SU-DHL-6 (cell line): ENCODE measurements at regions not wholly inside any gene's neighbourhood (a gene's known extent, or its start where the extent isn't known, plus 50 kb on each side); places are given as distances from the start of the nearest gene placed in this dataset.

Source experiments
- H2AFZ ChIP-seq: fragments of 200-600 bp; sonication (generic); 2 replicates; pipeline ENCODE4 v1.6.1; 2014; ENCODE audit warnings: low read depth, mild to moderate bottlenecking, moderate library complexity, mixed read lengths, antibody characterized with exemption, low read length; ENCODE audit not compliant: severe bottlenecking
- H3F3A ChIP-seq: fragments of 200-600 bp; shearing (Covaris generic); 2 replicates; pipeline ENCODE4 v1.6.0; 2016; ENCODE audit warnings: antibody characterized with exemption, mild to moderate bottlenecking; ENCODE audit not compliant: insufficient read depth
- H3K27ac ChIP-seq: fragments of 200-600 bp; sonication (generic); 2 replicates; pipeline ENCODE4 v1.5.1; 2016; ENCODE audit warnings: low read depth, mild to moderate bottlenecking, low read length, moderate library complexity, mixed read lengths
- H3K27me3 ChIP-seq: fragments of 200-600 bp; sonication (generic), shearing (Covaris generic); 2 replicates; pipeline ENCODE4 v1.6.0; 2014; ENCODE audit warnings: mild to moderate bottlenecking, low read length
- H3K36me3 ChIP-seq: fragments of 200-600 bp; sonication (generic); 2 replicates; pipeline ENCODE4 v1.6.1; 2014; ENCODE audit warnings: mild to moderate bottlenecking, low read length, mixed read lengths
- H3K4me2 ChIP-seq: fragments of 300-600, 200-600 bp; shearing (Covaris generic), sonication (generic); 2 replicates; pipeline ENCODE4 v1.6.0; 2014; ENCODE audit warnings: low read length, low read depth, mild to moderate bottlenecking; ENCODE audit not compliant: poor library complexity, severe bottlenecking
- H3K4me3 ChIP-seq: fragments of 200-600 bp; sonication (generic); 2 replicates; pipeline ENCODE4 v1.5.1; 2014; ENCODE audit warnings: antibody characterized with exemption, low read length, mild to moderate bottlenecking, mixed read lengths; ENCODE audit not compliant: insufficient read depth, poor library complexity, severe bottlenecking
- H3K79me2 ChIP-seq: fragments of 200-600 bp; sonication (generic); 2 replicates; pipeline ENCODE4 v1.6.1; 2014; ENCODE audit warnings: mild to moderate bottlenecking, low read length, moderate library complexity; ENCODE audit not compliant: insufficient read depth
- H3K9ac ChIP-seq: fragments of 200-600 bp; sonication (generic); 2 replicates; pipeline ENCODE4 v1.7.0; 2014; ENCODE audit warnings: mild to moderate bottlenecking, low read length
- H3K9me2 ChIP-seq: fragments of 200-600 bp; sonication (generic); replicated peaks from 2 replicates; pipeline ENCODE4 v1.6.1; 2014; ENCODE audit warnings: low read length; ENCODE audit not compliant: insufficient read depth
- H3K9me3 ChIP-seq: fragments of 200-600 bp; sonication (generic); 2 replicates; pipeline ENCODE4 v1.6.1; 2014; ENCODE audit warnings: low read length, mixed read lengths; ENCODE audit not compliant: insufficient read depth
- H4K20me1 ChIP-seq: fragments of 200-600 bp; sonication (generic); 2 replicates; pipeline ENCODE4 v1.6.1; 2014; ENCODE audit warnings: low read depth, mild to moderate bottlenecking, antibody characterized with exemption, low read length, moderate library complexity, mixed read lengths
- CTCF ChIP-seq: fragments of 200-600 bp; sonication (generic); IDR thresholded peaks from one replicate; pipeline ENCODE4 v1.5.1; 2017; ENCODE audit warnings: antibody characterized with exemption, mild to moderate bottlenecking, low read length, moderate library complexity; ENCODE audit not compliant: insufficient read depth, poor library complexity, severe bottlenecking
- EZH2phosphoT487 ChIP-seq: fragments of 200-600 bp; sonication (generic), shearing (Covaris generic); conservative IDR thresholded peaks from 2 replicates; pipeline ENCODE4 v1.6.1; 2018; ENCODE audit warnings: mild to moderate bottlenecking, antibody characterized with exemption, low read length, moderate library complexity, mixed read lengths

- Histone ChIP-seq H2AFZ (no peak overlapping the region), H4K20me1 (no peaks in the 10 kb centered on the region), H3K9ac (no peak overlapping the region), H3K9me2 (no peaks in the 10 kb centered on the region), H3K9me3 (no peaks in the 10 kb centered on the region), H3F3A (no peaks in the 10 kb centered on the region), H3K4me3 (no peak overlapping the region), H3K36me3 (no peaks in the 10 kb centered on the region), H3K27me3 (no peaks in the 10 kb centered on the region), H3K4me2 (no peak overlapping the region), H3K27ac (no peak overlapping the region), H3K79me2 (no peaks in the 10 kb centered on the region)
- TF ChIP-seq CTCF (no peak), EZH2phosphoT487 (no peak)
Measured at GRCh38 chrX:5730556-5730955, 498.1 kb downstream of the NLGN4X start.

GRCh38 chrX:5726224-5726623, 502.4 kb downstream of the NLGN4X start:
- no peaks in the 10 kb centered on the region for H3K27me3 ChIP-seq
- H3K9me3 ChIP-seq, result no peaks in the 10 kb centered on the region
- no peaks in the 10 kb centered on the region for H4K20me1 ChIP-seq
- no peaks in the 10 kb centered on the region for H3K36me3 ChIP-seq
- no peaks in the 10 kb centered on the region for H3K79me2 ChIP-seq
- H3K4me2 ChIP-seq, result no peak overlapping the region
- H2AFZ ChIP-seq, result no peak overlapping the region
- no peaks in the 10 kb centered on the region for H3K9me2 ChIP-seq
- H3K9ac ChIP-seq, result no peak overlapping the region
- no peak overlapping the region for H3K4me3 ChIP-seq
- TF ChIP-seq CTCF, result no peak
- no peaks in the 10 kb centered on the region for H3F3A ChIP-seq
- no peak overlapping the region for H3K27ac ChIP-seq

- Histone ChIP-seq H3K9ac (no peak overlapping the region), H3K27me3 (no peaks in the 10 kb centered on the region), H3K27ac (no peak overlapping the region), H3K36me3 (no peaks in the 10 kb centered on the region), H3K4me2 (no peak overlapping the region), H4K20me1 (no peaks in the 10 kb centered on the region), H3K9me3 (no peaks in the 10 kb centered on the region), H2AFZ (no peak overlapping the region), H3F3A (no peaks in the 10 kb centered on the region), H3K9me2 (no peaks in the 10 kb centered on the region), H3K4me3 (no peak overlapping the region), H3K79me2 (no peaks in the 10 kb centered on the region)
- TF ChIP-seq CTCF (no peak), EZH2phosphoT487 (no peak)
Measured at GRCh38 chrX:5724123-5724522, 504.5 kb downstream of the NLGN4X start.

GRCh38 chrX:5718651-5719050, 510.0 kb downstream of the NLGN4X start:
- Histone ChIP-seq H3K27me3 (no peaks in the 10 kb centered on the region), H4K20me1 (no peaks in the 10 kb centered on the region), H2AFZ (no peak overlapping the region), H3K79me2 (no peaks in the 10 kb centered on the region), H3K27ac (no peak overlapping the region), H3K9me3 (no peaks in the 10 kb centered on the region), H3K4me2 (no peak overlapping the region), H3F3A (no peaks in the 10 kb centered on the region), H3K9ac (no peak overlapping the region), H3K36me3 (no peaks in the 10 kb centered on the region), H3K9me2 (no peaks in the 10 kb centered on the region), H3K4me3 (no peak overlapping the region)
- TF ChIP-seq EZH2phosphoT487 (no peak), CTCF (no peak)
